T-helper 9 cell (primary cell): ENCODE measurements at regions not wholly inside any gene's neighbourhood (a gene's known extent, or its start where the extent isn't known, plus 50 kb on each side); places are given as distances from the start of the nearest gene placed in this dataset.

ENCODE experiments used
- DNase-seq: peaks from one replicate; pipeline ENCODE4 v3.0.0-alpha.2; 2020

GRCh38 chr5:62127098-62127736 is 178.8 kb upstream of the KIF2A start:
- no peak for DNase-seq

GRCh38 chr5:62130107-62130506 is 175.9 kb upstream of the KIF2A start:
- no peak for DNase-seq

GRCh38 chr5:62132276-62132675 is 173.7 kb upstream of the KIF2A start:
- no peak for DNase-seq

GRCh38 chr5:62133426-62133825 is 172.6 kb upstream of the KIF2A start:
- no peak for DNase-seq

GRCh38 chr5:62134811-62135210 is 171.2 kb upstream of the KIF2A start:
- DNase-seq, result no peak

GRCh38 chr5:62137628-62138027 is 168.4 kb upstream of the KIF2A start:
- DNase-seq, result no peak

- no peak for DNase-seq
These were observed 167.4 kb upstream of the KIF2A start for GRCh38 chr5:62138607-62139006.

- no peak for DNase-seq
These were observed 166.3 kb upstream of the KIF2A start for GRCh38 chr5:62139741-62140140.

- no peak for DNase-seq
These were observed 163.7 kb upstream of the KIF2A start for GRCh38 chr5:62142351-62142750.

GRCh38 chr5:62143268-62144229 is 162.5 kb upstream of the KIF2A start:
- no peak for DNase-seq

- no peak for DNase-seq
These were observed 161.5 kb upstream of the KIF2A start for GRCh38 chr5:62144401-62145022.

GRCh38 chr5:62149879-62150278 is 156.1 kb upstream of the KIF2A start:
- no peak for DNase-seq

GRCh38 chr5:62152394-62153087 is 153.5 kb upstream of the KIF2A start:
- DNase-seq, result no peak

- no peak for DNase-seq
These were observed 151.2 kb upstream of the KIF2A start for GRCh38 chr5:62154758-62155157.

GRCh38 chr5:62155988-62156387 is 150.0 kb upstream of the KIF2A start:
- DNase-seq, result no peak

GRCh38 chr5:62167561-62168057 is 138.4 kb upstream of the KIF2A start:
- no peak for DNase-seq

- no peak for DNase-seq
These were observed 137.3 kb upstream of the KIF2A start for GRCh38 chr5:62168506-62169281.

GRCh38 chr5:62178258-62178657 is 127.7 kb upstream of the KIF2A start:
- DNase-seq, result no peak

- DNase-seq, result no peak
These were observed 123.2 kb upstream of the KIF2A start for GRCh38 chr5:62182802-62183201.

GRCh38 chr5:62183727-62184126 is 122.3 kb upstream of the KIF2A start:
- DNase-seq, result no peak

- DNase-seq, result no peak
These were observed 121.6 kb upstream of the KIF2A start for GRCh38 chr5:62184444-62184843.

GRCh38 chr5:62190173-62190572 is 115.8 kb upstream of the KIF2A start:
- DNase-seq, result no peak
